Lung (tissue), 11 donors: ENCODE measurements at regions not wholly inside any gene's neighbourhood (a gene's known extent, or its start where the extent isn't known, plus 50 kb on each side); places are given as distances from the start of the nearest gene placed in this dataset.

Experiments
- ATAC-seq: fragments of 200-7000 bp; cut with Tn5 transposase; one replicate; pipeline ENCODE4 v1.9.1; 2020; ENCODE audit warnings: moderate number of reproducible peaks; ENCODE audit not compliant: insufficient read depth, low FRiP score
- DNase-seq, 3 donors: peaks; one replicate each; pipeline ENCODE4 v3.0.0-alpha.2; 2013 to 2017
- H3K27ac ChIP-seq, 2 donors: one replicate each; pipeline ENCODE4 v1.5.1; 2013; ENCODE audit warnings: mild to moderate bottlenecking in 2 of 2, moderate library complexity in 2 of 2, control low read depth in 1 of 2, inconsistent platforms in 1 of 2, low read depth in 1 of 2, low read length in 1 of 2
- H3K27me3 ChIP-seq, 3 donors: one replicate each; pipeline ENCODE4 v1.5.1; 2013; ENCODE audit warnings: low read length in 2 of 3; ENCODE audit not compliant: control insufficient read depth in 3 of 3, insufficient read depth in 3 of 3
- H3K36me3 ChIP-seq, 4 donors: one replicate each; pipeline ENCODE4 v1.5.1; 2013; ENCODE audit warnings: low read length in 4 of 4, mild to moderate bottlenecking in 1 of 4, moderate library complexity in 1 of 4; ENCODE audit not compliant: control insufficient read depth in 4 of 4, insufficient read depth in 4 of 4
- H3K4me1 ChIP-seq, 5 donors: one replicate each; pipeline ENCODE4 v1.5.1; 2013; ENCODE audit warnings: low read length in 5 of 5, mild to moderate bottlenecking in 2 of 5, moderate library complexity in 1 of 5; ENCODE audit not compliant: control insufficient read depth in 5 of 5, insufficient read depth in 5 of 5
- H3K4me3 ChIP-seq: one replicate; pipeline ENCODE4 v1.5.1; 2013; ENCODE audit warnings: mild to moderate bottlenecking, control low read depth, moderate library complexity
- H3K9ac ChIP-seq, 2 donors: one replicate each; pipeline ENCODE4 v1.5.1; 2013; ENCODE audit warnings: low read length in 2 of 2, control low read depth in 1 of 2; ENCODE audit not compliant: insufficient read depth in 1 of 2
- H3K9me3 ChIP-seq, 4 donors: one replicate each; pipeline ENCODE4 v1.5.1; 2013; ENCODE audit warnings: low read length in 3 of 4, mild to moderate bottlenecking in 1 of 4, moderate library complexity in 1 of 4; ENCODE audit not compliant: control insufficient read depth in 4 of 4, insufficient read depth in 3 of 4
- WGBS, 2 donors: extraction: QIAGEN DNeasy Blood & Tissue Kit; methylation state at CpG; one replicate each; pipeline ENCODE4 v1.1.7; 2013; 5-methylcytosine and 5-hydroxymethylcytosine counted together
- TF ChIP-seq, protein P1 (sequence below): IDR thresholded peaks from 2 replicates; pipeline ENCODE4 v1.5.1; 2012; ENCODE audit warnings: mild to moderate bottlenecking; ENCODE audit errors: control extremely low read depth, extremely low read depth
- donor health status: control.
- donor health status: control.
- donor health status: Bipolar disorder and iron deficiency.
- donor health status: healthy.
- donor health status: DM: yes; HTN: yes; CAD: no.

DNA sequence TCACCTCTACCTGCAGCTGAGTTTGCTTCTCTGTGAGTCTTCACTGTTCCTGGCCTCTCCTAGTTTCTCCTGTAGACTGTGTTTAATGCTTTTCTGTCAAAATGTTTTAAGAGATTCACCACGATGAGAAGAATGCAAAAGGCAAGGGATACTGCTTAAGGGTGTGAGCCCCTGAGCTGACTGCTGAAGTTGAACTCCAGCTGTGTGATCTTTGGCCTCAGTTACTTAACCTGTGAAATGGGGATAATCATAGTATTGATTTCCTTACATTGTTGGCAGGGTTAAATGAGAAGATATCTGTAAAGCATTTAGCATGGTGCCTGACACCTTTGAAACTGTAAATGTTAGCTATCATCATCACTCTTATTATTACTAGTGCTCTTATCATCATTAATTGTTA lies 230.2 kb upstream of the MYLIP start:
- no peak overlapping the region for H3K27ac ChIP-seq
- no peaks in the 10 kb centered on the region for H3K27me3 ChIP-seq
- no peaks in the 10 kb centered on the region for H3K36me3 ChIP-seq
- 0% methylated on average over 1 of the region's 1 CpG for WGBS, 2 donors
- H3K9ac ChIP-seq = no peak overlapping the region
- H3K4me1 ChIP-seq = peaks cover 0 to 20% (median 4%) of the 10 kb centered on the region in 5 donors
- ATAC-seq (no peak), DNase-seq (no peak)
- no peaks in the 10 kb centered on the region for H3K9me3 ChIP-seq
- TF ChIP-seq, protein P1, sequence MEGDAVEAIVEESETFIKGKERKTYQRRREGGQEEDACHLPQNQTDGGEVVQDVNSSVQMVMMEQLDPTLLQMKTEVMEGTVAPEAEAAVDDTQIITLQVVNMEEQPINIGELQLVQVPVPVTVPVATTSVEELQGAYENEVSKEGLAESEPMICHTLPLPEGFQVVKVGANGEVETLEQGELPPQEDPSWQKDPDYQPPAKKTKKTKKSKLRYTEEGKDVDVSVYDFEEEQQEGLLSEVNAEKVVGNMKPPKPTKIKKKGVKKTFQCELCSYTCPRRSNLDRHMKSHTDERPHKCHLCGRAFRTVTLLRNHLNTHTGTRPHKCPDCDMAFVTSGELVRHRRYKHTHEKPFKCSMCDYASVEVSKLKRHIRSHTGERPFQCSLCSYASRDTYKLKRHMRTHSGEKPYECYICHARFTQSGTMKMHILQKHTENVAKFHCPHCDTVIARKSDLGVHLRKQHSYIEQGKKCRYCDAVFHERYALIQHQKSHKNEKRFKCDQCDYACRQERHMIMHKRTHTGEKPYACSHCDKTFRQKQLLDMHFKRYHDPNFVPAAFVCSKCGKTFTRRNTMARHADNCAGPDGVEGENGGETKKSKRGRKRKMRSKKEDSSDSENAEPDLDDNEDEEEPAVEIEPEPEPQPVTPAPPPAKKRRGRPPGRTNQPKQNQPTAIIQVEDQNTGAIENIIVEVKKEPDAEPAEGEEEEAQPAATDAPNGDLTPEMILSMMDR = no peak
- no peak overlapping the region for H3K4me3 ChIP-seq

DNA sequence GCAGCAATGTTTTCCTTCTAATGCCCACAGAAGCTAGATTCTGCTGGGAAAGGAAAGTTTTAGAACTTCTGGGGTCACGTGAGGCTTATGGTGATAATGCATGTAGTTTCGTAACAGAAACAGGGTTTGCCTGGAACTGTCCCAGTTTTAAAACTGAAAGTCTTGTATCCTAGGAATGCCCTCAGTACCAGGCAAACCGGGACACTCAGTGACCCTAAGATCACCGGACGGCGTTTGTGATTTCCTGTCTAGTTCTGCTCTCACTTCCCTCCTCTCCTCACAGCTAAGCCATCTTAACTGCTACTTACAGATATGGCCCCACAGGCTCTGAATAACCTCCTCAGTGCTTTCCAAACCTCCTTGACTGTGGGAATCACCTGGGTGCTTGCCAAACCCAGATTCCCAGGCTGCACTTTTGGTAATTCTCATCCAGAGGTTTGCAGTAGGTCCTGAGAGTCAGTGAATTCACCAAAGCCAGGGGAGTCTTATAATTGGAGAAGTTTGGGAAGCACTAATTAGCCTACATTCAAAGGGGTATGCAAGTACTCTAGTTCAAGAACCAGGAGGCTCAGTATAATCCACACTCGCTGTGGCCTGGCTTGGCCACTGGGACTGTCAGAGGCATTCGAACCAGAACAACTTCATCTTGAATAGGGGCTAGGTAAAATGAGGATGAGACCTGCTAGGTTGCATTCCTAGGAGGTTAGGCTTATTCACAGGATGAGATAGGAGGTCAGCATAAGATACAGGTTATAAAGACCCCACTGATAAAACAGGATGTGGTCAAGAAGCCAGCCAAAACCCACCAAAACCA lies 231.6 kb upstream of the MYLIP start:
- no peak overlapping the region for H3K4me3 ChIP-seq
- peaks cover 0 to 20% (median 4%) of the 10 kb centered on the region in 5 donors for H3K4me1 ChIP-seq
- 23 to 27% methylated on average over 8 of the region's 8 CpGs for WGBS, 2 donors
- no peaks in the 10 kb centered on the region for H3K36me3 ChIP-seq
- no peak overlapping the region for H3K9ac ChIP-seq
- no peaks in the 10 kb centered on the region for H3K27me3 ChIP-seq
- H3K9me3 ChIP-seq = peaks cover 0 to 3% (median under 1%) of the 10 kb centered on the region in 4 donors
- ATAC-seq = no peak
- TF ChIP-seq, protein P1 = no peak
- DNase-seq = peak; percentile 78 to 94 (median 89)
- H3K27ac ChIP-seq = peak overlapping the region in 1 of 2 donors; percentile 74

DNA sequence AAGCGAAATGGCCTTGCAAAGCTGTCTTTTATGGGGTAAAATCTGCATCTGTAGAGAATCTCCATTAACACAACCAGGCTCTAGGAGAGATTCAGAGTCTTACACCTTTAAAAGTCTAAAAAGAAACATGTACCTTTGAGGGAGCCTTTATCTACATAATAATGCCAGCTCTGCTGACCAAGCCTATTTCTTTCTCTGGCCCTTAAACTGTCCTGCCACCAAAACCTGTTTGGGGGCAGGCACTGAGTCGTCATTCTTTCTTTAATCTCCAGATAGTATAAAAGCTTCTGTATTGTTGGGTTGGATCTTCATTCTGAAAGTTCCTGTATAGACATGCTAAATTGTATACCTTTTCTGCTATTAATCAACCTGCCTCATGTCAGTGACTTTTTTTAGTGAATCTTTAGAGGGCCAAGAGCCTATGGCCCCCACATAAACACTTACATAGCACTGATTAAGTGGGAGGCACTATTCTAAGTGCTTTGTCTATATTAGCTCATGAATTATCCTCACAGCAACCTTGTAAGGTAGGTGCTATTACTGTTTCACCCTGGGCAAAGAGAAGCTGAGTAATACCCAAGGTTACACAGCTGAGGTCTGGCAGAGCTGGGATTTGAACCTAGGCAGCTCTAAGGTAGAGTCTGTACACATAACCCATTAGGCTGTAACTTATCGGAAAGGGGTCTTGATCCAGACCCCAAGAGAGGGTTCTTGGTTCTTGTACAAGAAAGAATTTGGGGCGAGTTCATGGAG lies 232.3 kb upstream of the DTNBP1 start:
- TF ChIP-seq, protein P1 = no peak
- no peak overlapping the region for H3K9ac ChIP-seq
- H3K27me3 ChIP-seq = no peaks in the 10 kb centered on the region
- no peak overlapping the region for H3K4me3 ChIP-seq
- no peak overlapping the region for H3K27ac ChIP-seq
- H3K4me1 ChIP-seq = peaks cover 0 to 20% (median 4%) of the 10 kb centered on the region in 5 donors
- H3K36me3 ChIP-seq = no peaks in the 10 kb centered on the region
- no peak for ATAC-seq
- H3K9me3 ChIP-seq = peaks cover 0 to 3% (median under 1%) of the 10 kb centered on the region in 4 donors
- DNase-seq = no peak
- WGBS, 2 donors = 95 to 98% methylated on average over 4 of the region's 4 CpGs
